IPS-NIHi11 (cell line): ENCODE measurements at regions not wholly inside any gene's neighbourhood (a gene's known extent, or its start where the extent isn't known, plus 50 kb on each side); places are given as distances from the start of the nearest gene placed in this dataset.
"Not testable (repeated sequence)": the region's sequence is repeated elsewhere in the genome, so short reads cannot be mapped to it uniquely, and the experiment has no call there.

ENCODE experiments used
- DNase-seq: peaks from one replicate; pipeline ENCODE4 v3.0.0; 2012; ENCODE audit warnings: mixed read lengths, low spot score

- no peak for DNase-seq
These were observed 56.3 kb upstream of the NCKAP5 start for GRCh38 chr2:133624551-133624950.

GRCh38 chr2:133627741-133628140 lies 59.5 kb upstream of the NCKAP5 start:
- DNase-seq, result no peak

GRCh38 chr2:133633309-133633708 lies 65.0 kb upstream of the NCKAP5 start:
- no peak for DNase-seq

- no peak for DNase-seq
These were observed 65.7 kb upstream of the NCKAP5 start for GRCh38 chr2:133633881-133634409.

GRCh38 chr2:133635131-133635530 lies 66.9 kb upstream of the NCKAP5 start:
- DNase-seq, result no peak

- DNase-seq, result no peak
These were observed 68.0 kb upstream of the NCKAP5 start for GRCh38 chr2:133636287-133636686.

GRCh38 chr2:133640103-133640502 lies 71.8 kb upstream of the NCKAP5 start:
- no peak for DNase-seq

- DNase-seq, result peak; percentile 47
These were observed 73.2 kb upstream of the NCKAP5 start for GRCh38 chr2:133641497-133641896.

GRCh38 chr2:133641942-133642725 lies 73.9 kb upstream of the NCKAP5 start:
- no peak for DNase-seq

GRCh38 chr2:133642791-133643191 lies 74.5 kb upstream of the NCKAP5 start:
- no peak for DNase-seq

GRCh38 chr2:133643863-133644262 lies 75.6 kb upstream of the NCKAP5 start:
- no peak for DNase-seq

GRCh38 chr2:133644846-133645245 lies 76.6 kb upstream of the NCKAP5 start:
- no peak for DNase-seq

GRCh38 chr2:133647386-133647785 lies 79.1 kb upstream of the NCKAP5 start:
- not testable (repeated sequence) for DNase-seq

- DNase-seq, result no peak
These were observed 83.6 kb upstream of the NCKAP5 start for GRCh38 chr2:133651861-133652260.

GRCh38 chr2:133652398-133652797 lies 84.1 kb upstream of the NCKAP5 start:
- DNase-seq, result no peak

GRCh38 chr2:133653056-133653455 lies 84.8 kb upstream of the NCKAP5 start:
- no peak for DNase-seq

GRCh38 chr2:133654949-133655348 lies 86.7 kb upstream of the NCKAP5 start:
- no peak for DNase-seq

- DNase-seq, result no peak
These were observed 87.3 kb upstream of the NCKAP5 start for GRCh38 chr2:133655610-133656009.

- DNase-seq, result no peak
These were observed 89.3 kb upstream of the NCKAP5 start for GRCh38 chr2:133657591-133657990.

GRCh38 chr2:133658020-133658903 lies 90.0 kb upstream of the NCKAP5 start:
- DNase-seq, result peak; percentile 39

GRCh38 chr2:133660510-133660909 lies 92.2 kb upstream of the NCKAP5 start:
- DNase-seq, result no peak

- DNase-seq, result no peak
These were observed 93.1 kb upstream of the NCKAP5 start for GRCh38 chr2:133661392-133661791.

- no peak for DNase-seq
These were observed 98.4 kb upstream of the NCKAP5 start for GRCh38 chr2:133666621-133667020.
